CD4-positive, alpha-beta T cell treated with Interleukin-2 at 100 ng/mL for 4 hours (primary cell): ENCODE measurements at regions not wholly inside any gene's neighbourhood (a gene's known extent, or its start where the extent isn't known, plus 50 kb on each side); places are given as distances from the start of the nearest gene placed in this dataset.

Experiments
- DNase-seq: peaks from one replicate; pipeline ENCODE4 v3.0.0-alpha.2; 2020; ENCODE audit warnings: low spot score

- DNase-seq, result no peak
Measured at GRCh38 chr6:129778793-129779192, 68.8 kb upstream of the ARHGAP18 start.

- DNase-seq, result no peak
Measured at GRCh38 chr6:129777371-129777770, 67.4 kb upstream of the ARHGAP18 start.

- no peak for DNase-seq
Measured at GRCh38 chr6:129776542-129777330, 66.8 kb upstream of the ARHGAP18 start.

GRCh38 chr6:129774697-129775447 is 64.9 kb upstream of the ARHGAP18 start:
- peak; percentile 58 for DNase-seq

- no peak for DNase-seq
Measured at GRCh38 chr6:129773304-129773703, 63.3 kb upstream of the ARHGAP18 start.

- DNase-seq, result no peak
Measured at GRCh38 chr6:129771678-129772077, 61.7 kb upstream of the ARHGAP18 start.

- DNase-seq, result no peak
Measured at GRCh38 chr6:129767776-129768485, 58.0 kb upstream of the ARHGAP18 start.

- peak; percentile 54 for DNase-seq
Measured at GRCh38 chr6:129766959-129767728, 57.2 kb upstream of the ARHGAP18 start.

- DNase-seq, result no peak
Measured at GRCh38 chr6:129764761-129765407, 54.9 kb upstream of the ARHGAP18 start.

GRCh38 chr6:129759796-129760605 is 50.0 kb upstream of the ARHGAP18 start:
- no peak for DNase-seq
